ENCODE measurements at regions not wholly inside any gene's neighbourhood (a gene's known extent, or its start where the extent isn't known, plus 50 kb on each side); places are given as distances from the start of the nearest gene placed in this dataset.

DNA sequence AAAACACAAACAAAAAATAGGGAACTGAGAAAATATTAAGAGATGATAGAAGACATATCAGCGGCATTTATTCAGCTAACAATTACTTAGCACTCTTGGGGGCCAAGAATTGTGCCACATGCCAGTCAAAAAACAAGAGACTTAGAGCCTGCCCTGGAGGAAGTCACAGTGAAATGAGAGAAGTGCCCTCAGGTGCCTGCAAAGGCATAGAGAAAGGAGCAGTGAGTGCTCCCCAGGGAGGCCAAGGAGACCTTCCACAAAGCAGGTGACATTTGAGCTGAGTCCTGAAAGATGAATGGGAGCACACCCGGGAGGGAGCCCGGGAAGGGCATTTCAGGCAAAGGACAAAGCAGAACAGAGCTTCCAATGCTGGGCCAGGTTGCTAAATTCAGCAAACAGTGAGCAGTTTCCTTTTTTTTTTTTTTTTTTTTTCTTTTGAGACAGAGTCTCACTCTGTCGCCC is 184.7 kb upstream of the JARID2 start:
- TF ChIP-seq SRSF1 (optimal IDR thresholded peaks at IDR 0.05; ENCODE audit: low read depth, low read length) (no peak), FOXK1 (CRISPR knock-in tag; IDR thresholded peaks at IDR 0.05; ENCODE audit: borderline replicate concordance, low read depth) (no peak), NFATC3 (CRISPR knock-in tag; IDR thresholded peaks at IDR 0.05) (no peak), CEBPB (IDR thresholded peaks at IDR 0.05; ENCODE audit: borderline replicate concordance, low read depth, low read length) (no peak), ZFX (CRISPR knock-in tag; IDR thresholded peaks at IDR 0.05; ENCODE audit: low read depth) (no peak)

All from HepG2 (cell line).